Renal cortex interstitium (tissue), 11 donors: ENCODE measurements at regions not wholly inside any gene's neighbourhood (a gene's known extent, or its start where the extent isn't known, plus 50 kb on each side); places are given as distances from the start of the nearest gene placed in this dataset.
"Not testable (repeated sequence)": the region's sequence is repeated elsewhere in the genome, so short reads cannot be mapped to it uniquely, and the experiment has no call there.

Experiments used
- DNase-seq, 11 donors: peaks; one replicate each; pipeline ENCODE4 v3.0.0-alpha.2; 2013; ENCODE audit warnings: low read depth in 9 of 11, low spot score in 4 of 11; ENCODE audit errors: extremely low read depth in 1 of 11

DNA sequence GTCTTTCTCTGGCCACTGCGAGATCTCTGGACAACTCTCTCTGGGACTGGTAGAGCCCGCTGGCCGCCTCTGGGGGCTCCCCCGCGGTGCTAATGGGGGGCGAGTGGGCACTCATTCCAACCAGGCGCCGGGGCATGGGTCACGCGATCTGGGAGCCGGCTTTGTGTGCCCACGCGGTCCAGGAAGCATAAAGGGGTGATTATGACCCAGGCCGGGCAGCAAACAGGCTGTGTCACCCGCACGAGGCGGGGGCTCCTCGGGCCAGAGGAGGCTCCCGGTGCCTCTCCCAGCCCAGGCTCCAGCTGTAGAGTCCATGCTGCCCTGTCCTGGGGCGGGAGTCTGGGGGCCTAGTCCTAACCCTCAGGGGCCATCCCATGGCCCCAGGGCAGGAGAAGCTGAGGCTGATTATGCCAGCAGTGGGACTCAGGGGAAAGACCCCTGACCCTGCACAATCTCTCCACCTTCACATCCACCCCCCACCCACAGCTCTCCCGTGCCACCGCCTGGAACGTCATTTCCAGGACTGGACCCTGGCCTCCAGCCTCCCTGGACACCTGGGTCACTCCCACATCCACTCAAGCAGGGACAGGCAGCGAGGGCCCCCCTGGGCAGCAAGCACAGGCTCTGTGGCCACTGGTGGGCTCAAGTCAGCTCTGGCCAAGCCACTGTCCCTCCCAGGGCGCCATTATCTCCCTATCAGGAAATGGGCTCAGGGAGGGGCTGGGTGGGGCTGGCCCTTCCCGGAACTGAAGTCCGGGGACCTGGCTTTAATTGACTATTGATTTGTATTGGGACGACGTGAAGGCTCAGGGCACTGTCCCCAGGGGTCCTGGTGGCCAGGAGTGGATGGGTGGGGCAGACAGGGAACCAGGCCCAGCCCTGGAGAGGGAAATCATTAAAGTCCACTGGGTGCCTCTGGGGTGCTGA lies 50.0 kb downstream of the PTPRS start:
- DNase-seq, result no peak

DNA sequence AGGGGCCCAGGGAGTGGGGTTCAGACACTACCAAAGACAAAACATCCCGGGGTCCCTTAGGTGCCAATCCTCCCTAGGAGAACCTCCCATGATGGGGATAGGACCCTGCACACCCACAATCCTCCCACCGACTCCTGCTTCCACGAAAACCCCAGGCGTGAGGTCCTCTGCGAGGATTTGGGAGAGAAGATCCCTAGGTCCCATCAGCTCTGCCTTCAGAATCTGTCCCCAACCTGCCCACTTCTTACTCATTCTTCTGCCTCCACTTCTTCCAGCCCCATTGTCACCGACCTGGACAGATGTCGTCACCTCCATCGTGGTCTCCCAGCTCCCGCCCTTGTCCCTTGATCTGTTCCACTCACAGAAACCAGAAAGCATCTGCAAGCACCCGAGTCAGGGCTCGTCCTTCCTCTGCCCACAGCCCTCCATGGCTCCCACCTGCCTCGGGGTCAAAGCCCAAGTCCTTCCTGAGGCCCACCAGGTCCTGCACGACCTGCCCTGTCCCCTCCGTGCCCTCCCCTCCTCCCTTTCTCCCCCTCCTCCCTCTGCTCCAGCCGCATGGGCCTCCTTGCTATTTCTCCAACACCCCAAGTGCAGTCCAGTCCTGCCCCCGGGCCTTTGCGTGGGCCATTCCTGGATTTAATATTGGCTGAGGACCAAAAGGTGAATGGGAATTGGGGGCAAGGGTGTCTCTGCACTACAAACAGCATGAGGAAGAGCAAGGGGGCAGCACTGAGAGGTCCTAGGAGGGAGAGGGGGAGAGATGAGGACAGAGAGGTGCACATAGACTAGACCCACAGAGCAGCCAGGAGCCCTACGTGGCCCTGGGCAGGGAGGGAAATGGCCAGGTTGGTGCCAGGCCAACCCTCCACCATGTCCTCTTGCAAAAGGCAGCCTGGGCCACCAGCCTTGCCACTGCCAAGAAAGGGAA lies 51.3 kb downstream of the PTPRS start:
- no peak for DNase-seq

DNA sequence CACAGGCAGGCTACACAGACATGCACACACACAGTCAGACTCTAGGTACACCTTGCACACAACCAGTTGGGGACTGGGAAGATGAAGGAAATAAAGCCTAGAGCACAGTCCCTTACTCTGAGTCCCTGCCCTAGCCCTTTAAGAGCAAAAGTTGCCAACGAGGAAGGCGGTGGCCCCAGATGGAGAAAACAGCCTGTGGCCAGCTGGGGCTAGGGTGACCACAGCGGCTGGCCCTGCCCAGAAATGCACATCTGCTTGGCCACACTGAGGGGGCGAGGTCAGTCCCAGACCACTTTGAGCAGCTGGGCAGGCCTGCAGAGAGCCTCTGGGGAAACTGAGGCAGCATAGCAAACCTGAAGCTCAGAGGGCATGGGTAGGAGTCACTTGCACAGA lies 52.3 kb downstream of the PTPRS start:
- no peak for DNase-seq

DNA sequence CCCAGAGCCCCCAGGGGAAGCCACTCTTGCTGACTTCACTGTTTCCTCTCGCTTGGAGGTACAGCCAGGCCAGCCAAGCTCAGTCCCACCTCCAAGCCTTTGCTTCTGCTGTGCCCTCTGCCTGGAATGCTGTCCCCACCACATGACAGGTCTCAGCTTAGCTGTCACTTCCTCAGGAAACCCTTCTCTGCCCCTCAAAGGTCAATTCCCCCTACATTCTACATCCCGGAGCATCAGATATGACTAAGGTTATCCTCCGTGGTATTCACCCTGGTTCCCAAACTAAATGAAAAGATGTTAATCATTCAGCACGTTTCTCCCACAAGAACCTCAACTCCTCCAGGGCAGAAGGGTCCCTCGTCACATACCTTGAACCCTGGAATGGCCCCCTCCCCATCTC lies 53.5 kb downstream of the PTPRS start:
- no peak for DNase-seq

- DNase-seq, result no peak
These were observed 54.1 kb downstream of the PTPRS start for GRCh38 chr19:5286465-5287029.

DNA sequence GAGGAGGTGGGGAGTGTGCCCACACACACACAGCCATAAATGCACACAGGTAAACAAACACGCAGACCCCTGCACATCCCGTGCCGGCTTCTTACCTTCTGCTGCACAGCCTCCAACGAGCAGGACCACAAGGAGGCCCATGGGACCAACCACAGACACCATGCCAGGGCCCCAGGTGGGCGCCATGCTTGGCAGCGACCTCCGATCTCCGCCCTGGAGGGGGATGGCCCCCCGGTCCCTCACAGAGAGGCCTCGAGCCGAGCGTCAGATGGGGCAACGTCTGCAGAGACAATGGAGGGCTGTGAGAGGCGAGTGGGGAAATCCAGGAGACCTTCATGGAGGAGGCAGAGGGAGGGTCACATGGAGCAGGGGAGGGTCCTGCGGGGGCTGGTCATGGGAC lies 54.7 kb downstream of the PTPRS start:
- DNase-seq, result no peak

- DNase-seq, result no peak
These were observed 55.3 kb downstream of the PTPRS start for GRCh38 chr19:5285311-5285710.

DNA sequence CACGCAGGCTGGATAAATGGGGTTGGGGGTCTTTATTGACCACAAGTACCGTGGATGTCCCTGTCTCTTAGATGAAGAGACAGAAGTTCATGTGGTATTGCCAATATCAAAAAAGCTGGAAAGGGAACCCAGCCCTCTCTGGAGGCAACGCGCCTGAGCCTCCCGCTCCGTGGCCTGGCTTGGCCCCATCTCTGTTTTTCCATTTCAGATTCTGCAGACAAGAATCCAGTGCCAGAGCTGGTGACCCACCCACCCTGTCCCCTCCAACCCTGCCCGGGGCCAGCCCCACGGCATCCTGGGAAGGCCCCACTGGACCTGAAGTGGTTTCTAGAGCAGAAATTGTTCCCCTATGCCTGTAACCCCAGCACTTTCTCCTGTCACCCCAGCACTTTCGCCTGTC lies 57.7 kb downstream of the PTPRS start:
- DNase-seq, result no peak

DNA sequence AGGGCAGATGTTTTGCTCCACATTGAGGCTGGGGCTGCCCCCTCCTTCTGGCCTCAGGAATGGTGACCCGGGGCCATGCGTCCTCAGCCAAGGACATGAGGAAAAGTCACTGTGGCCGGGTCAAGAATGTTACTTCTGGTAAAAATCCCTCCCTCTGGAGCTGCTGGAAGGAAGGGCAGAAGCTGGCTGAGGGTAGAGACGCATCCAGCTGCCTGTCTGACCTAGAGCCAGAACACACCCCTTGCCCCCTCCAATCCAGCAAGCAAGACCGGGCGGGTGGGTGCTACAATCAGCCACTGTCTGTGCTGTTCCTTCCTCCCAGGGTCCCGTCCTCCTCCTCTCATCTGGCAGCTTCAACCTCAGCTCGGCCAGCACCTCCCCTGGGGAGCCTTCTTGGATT lies 59.0 kb downstream of the PTPRS start:
- DNase-seq, result no peak

DNA sequence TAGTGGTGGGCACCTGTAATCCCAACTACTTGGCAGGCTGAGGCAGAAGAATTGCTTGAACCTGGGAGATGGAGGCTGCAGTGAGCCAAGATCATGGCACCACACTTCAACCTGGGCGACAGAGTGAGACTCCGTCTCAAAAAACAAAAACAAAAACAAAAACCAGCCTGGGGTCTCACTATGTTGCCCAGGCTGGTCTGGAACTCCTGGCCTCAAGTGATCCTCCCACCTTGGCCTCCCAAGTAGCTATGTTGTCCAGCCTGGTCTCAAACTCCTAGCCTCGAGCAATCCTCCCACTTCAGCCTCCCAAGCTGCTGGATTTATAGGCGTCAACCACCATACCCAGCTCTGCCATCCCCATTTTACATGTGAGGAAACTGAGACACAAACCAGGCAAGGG lies 64.9 kb downstream of the PTPRS start:
- not testable (repeated sequence) for DNase-seq

DNA sequence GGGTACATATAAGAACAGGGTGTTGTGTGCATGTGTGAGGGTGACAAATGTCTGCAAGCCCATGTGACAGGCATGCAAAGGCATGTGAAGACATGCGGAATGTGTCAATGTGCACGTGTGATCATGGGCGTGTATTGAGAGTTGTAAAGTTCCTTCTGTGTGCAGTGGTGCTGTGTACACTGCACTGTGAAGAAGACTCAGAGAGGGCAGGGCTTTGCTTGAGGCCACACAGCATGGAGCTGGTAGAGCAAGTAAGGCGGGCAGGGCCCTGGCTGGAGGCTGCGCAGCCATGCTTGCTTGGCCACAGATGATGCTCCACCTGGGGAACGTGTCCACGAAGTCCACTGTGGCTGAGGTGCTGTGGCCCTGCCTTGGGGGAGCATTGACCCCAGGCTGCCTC lies 66.8 kb downstream of the PTPRS start:
- no peak for DNase-seq

DNA sequence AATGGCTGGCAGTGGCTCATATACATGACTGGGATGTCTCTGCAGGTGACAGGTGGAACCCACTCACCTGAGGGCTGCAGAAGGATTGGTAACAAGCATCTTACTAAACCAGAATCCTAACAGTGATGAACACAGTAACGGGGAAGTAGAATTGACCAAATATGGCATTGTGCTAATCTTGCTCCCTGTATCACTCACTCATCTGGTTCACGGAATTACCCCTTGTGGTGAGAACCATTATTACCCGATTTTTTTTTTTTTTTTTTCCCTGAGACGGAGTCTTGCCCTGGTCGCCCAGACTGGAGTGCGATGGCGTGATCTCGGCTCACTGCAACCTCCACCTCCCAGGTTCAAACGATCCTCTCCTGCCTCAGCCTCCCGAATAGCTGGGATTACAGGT lies 69.5 kb downstream of the PTPRS start:
- DNase-seq, result no peak

DNA sequence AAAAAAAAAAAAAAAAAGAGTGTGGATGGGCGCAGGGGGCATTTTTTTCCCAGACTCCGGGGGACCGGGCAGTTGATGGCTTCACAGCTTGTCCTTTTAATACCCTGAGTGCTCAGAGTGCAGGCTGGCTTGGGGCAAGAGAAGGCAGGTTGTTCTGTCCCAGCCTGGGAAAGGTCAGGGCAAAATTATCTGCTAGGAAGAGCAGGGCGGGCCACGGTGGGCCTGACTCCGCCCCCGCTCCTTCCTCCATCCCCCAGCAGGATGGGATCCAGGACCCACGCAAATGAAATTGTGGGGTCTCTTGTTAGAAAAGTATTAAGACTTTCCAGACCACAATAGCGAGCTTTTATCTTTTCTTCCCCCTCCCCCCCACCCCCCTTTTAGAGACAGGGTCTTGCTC lies 70.7 kb downstream of the PTPRS start:
- no peak for DNase-seq

GRCh38 chr19:5269279-5269678 lies 71.3 kb downstream of the PTPRS start:
- no peak for DNase-seq

DNA sequence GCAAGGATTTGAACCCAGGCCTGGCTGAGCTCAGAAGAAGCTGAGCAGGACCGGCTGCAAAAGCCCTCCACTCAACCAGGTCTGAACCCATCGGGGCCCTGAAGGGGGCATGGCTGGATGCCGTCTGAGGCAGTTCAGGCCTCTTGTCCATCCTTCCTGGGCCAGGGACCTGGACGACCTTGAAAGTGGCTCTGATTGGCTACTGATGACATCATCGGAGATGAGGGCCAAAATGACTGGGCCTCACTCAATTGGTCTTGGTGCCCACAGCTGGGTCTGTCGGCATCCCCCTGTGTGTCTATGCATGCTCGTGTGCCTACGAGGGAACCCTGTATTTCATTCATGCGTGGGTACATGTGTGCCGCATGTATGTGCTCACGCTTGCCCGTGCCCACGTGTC lies 71.8 kb downstream of the PTPRS start:
- DNase-seq, result no peak

GRCh38 chr19:5265260-5265659 lies 75.4 kb downstream of the PTPRS start:
- no peak for DNase-seq

GRCh38 chr19:5264453-5264852 lies 76.2 kb downstream of the PTPRS start:
- no peak for DNase-seq

- no peak for DNase-seq
These were observed 77.0 kb downstream of the PTPRS start for GRCh38 chr19:5263615-5264014.

DNA sequence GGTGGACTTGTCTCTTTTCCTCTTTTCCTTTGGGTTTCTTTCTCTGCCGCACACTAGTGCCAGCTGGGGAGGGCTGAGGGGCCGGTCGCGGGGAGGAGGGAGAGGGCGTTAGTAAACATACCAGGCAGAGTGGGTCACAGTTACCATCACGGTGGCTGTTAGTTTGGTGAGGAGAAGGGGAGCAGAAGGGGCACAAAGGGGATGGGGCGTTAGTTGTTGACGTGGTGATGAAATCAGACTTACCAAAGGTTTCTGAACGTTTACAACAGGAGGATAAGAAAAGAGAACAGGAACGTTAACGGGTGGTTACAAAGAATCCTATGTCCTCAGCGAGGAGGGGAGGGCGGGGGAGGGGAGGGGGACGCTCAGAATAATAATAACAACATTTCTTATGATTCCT lies 77.9 kb downstream of the PTPRS start:
- no peak for DNase-seq
